GM04504 (cell line): ENCODE measurements at regions not wholly inside any gene's neighbourhood (a gene's known extent, or its start where the extent isn't known, plus 50 kb on each side); places are given as distances from the start of the nearest gene placed in this dataset.
A peak's percentile ranks its signal among the peaks of the same experiment; 100 is the strongest.
"Not testable (repeated sequence)": the region's sequence is repeated elsewhere in the genome, so short reads cannot be mapped to it uniquely, and the experiment has no call there.

Experiments used
- DNase-seq: peaks from one replicate; pipeline ENCODE4 v3.0.0-alpha.2; 2012; ENCODE audit warnings: low read depth

GRCh38 chr15:66883284-66883911 is 181.4 kb downstream of the SMAD6 start:
- DNase-seq, result peak; percentile 100

GRCh38 chr15:66884115-66884622 is 181.2 kb upstream of the SMAD3 start:
- no peak for DNase-seq

- DNase-seq, result no peak
Observed at GRCh38 chr15:66884661-66885237, 180.7 kb upstream of the SMAD3 start.

GRCh38 chr15:66885281-66885915 is 180.0 kb upstream of the SMAD3 start:
- DNase-seq, result no peak

- DNase-seq, result no peak
Observed at GRCh38 chr15:66886241-66886675, 179.1 kb upstream of the SMAD3 start.

GRCh38 chr15:66886686-66887273 is 178.6 kb upstream of the SMAD3 start:
- no peak for DNase-seq

- not testable (repeated sequence) for DNase-seq
Observed at GRCh38 chr15:66889298-66889697, 176.1 kb upstream of the SMAD3 start.

- no peak for DNase-seq
Observed at GRCh38 chr15:66891776-66892175, 173.6 kb upstream of the SMAD3 start.

- no peak for DNase-seq
Observed at GRCh38 chr15:66893294-66893693, 172.1 kb upstream of the SMAD3 start.

- DNase-seq, result no peak
Observed at GRCh38 chr15:66894363-66894762, 171.0 kb upstream of the SMAD3 start.

- no peak for DNase-seq
Observed at GRCh38 chr15:66894986-66895780, 170.2 kb upstream of the SMAD3 start.

GRCh38 chr15:66895794-66896453 is 169.5 kb upstream of the SMAD3 start:
- DNase-seq, result no peak

GRCh38 chr15:66896611-66897010 is 168.8 kb upstream of the SMAD3 start:
- DNase-seq, result no peak

GRCh38 chr15:66897416-66897815 is 168.0 kb upstream of the SMAD3 start:
- DNase-seq, result no peak

GRCh38 chr15:66897971-66898370 is 167.4 kb upstream of the SMAD3 start:
- DNase-seq, result no peak

GRCh38 chr15:66898656-66899386 is 166.6 kb upstream of the SMAD3 start:
- no peak for DNase-seq

- DNase-seq, result peak; percentile 62
Observed at GRCh38 chr15:66899555-66900350, 165.6 kb upstream of the SMAD3 start.

GRCh38 chr15:66900586-66901310 is 164.7 kb upstream of the SMAD3 start:
- DNase-seq, result no peak

GRCh38 chr15:66901336-66902100 is 163.9 kb upstream of the SMAD3 start:
- DNase-seq, result no peak
